GM12864 (cell line): ENCODE measurements at regions not wholly inside any gene's neighbourhood (a gene's known extent, or its start where the extent isn't known, plus 50 kb on each side); places are given as distances from the start of the nearest gene placed in this dataset.

Experiments used
- DNase-seq: peaks from one replicate; pipeline ENCODE4 v3.0.0-alpha.2; 2011; ENCODE audit warnings: low read depth
- H3K4me3 ChIP-seq: 2 replicates; pipeline ENCODE4 v1.5.1; 2011; ENCODE audit warnings: mild to moderate bottlenecking, low read depth, low read length, control low read depth
- CTCF ChIP-seq: IDR thresholded peaks from 2 replicates; pipeline ENCODE4 v1.5.1; 2011; ENCODE audit warnings: low read depth, mild to moderate bottlenecking, moderate library complexity, low read length, control low read depth, inconsistent platforms; ENCODE audit errors: missing control alignments

GRCh38 chr2:155755481-155755880 is 577.0 kb downstream of the NR4A2 start:
- no peak for TF ChIP-seq CTCF
- H3K4me3 ChIP-seq: no peak overlapping the region
- no peak for DNase-seq

- no peak overlapping the region for H3K4me3 ChIP-seq
- TF ChIP-seq CTCF: no peak
Observed at GRCh38 chr2:155748131-155748530, 584.4 kb downstream of the NR4A2 start.

GRCh38 chr2:155747531-155747930 is 585.0 kb downstream of the NR4A2 start:
- no peak for DNase-seq
- TF ChIP-seq CTCF: no peak
- no peak overlapping the region for H3K4me3 ChIP-seq

More at GRCh38 chr2:155748131-155748530, 584.4 kb downstream of the NR4A2 start:
- no peak for DNase-seq

GRCh38 chr2:155733091-155733853 is 599.2 kb downstream of the NR4A2 start:
- TF ChIP-seq CTCF: no peak
- H3K4me3 ChIP-seq: no peak overlapping the region
- no peak for DNase-seq

- no peak for TF ChIP-seq CTCF
- H3K4me3 ChIP-seq: no peak overlapping the region
Observed at GRCh38 chr2:155730804-155731203, 601.7 kb downstream of the NR4A2 start.

GRCh38 chr2:155727187-155727895 is 605.2 kb downstream of the NR4A2 start:
- H3K4me3 ChIP-seq: no peak overlapping the region
- TF ChIP-seq CTCF: no peak
- DNase-seq: no peak

More at GRCh38 chr2:155730804-155731203, 601.7 kb downstream of the NR4A2 start:
- DNase-seq: no peak
